ENCODE measurements at regions not wholly inside any gene's neighbourhood (a gene's known extent, or its start where the extent isn't known, plus 50 kb on each side); places are given as distances from the start of the nearest gene placed in this dataset.

DNA sequence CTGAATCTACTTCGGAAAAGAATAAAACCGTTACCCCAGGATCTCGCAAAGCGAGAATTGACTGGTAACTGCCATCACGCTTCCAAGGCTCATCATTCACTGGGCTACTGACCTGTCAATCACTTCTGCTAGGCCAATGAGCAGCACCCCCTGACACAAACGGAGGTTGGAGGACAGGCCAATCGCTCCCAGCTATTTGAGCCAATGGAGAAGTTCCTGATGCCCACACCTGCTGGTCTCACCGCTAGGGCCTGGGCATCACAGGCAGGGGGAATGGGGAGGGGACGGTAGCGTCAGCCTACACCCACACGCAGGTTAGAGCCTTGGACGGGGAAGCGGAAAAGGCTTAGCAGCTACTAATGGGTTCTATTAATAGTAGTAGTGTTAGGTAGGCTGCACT, 56.7 kb upstream of the CHST1 start:
- H3K4me2 ChIP-seq (ENCODE audit: control insufficient read depth, extremely low read depth, insufficient read depth, low read depth, low read length): no peak overlapping the region
- H2AFZ ChIP-seq (ENCODE audit: control insufficient read depth, low read length): no peak overlapping the region
- no peak overlapping the region for H3K27ac ChIP-seq (ENCODE audit: control insufficient read depth, insufficient read depth, low read length)
- peaks cover 9% of the 10 kb centered on the region for H3K27me3 ChIP-seq (ENCODE audit: control insufficient read depth, extremely low read depth, insufficient read depth, low read length)
- H4K20me1 ChIP-seq (ENCODE audit: control insufficient read depth, extremely low read depth, insufficient read depth, low read length): no peaks in the 10 kb centered on the region
- H3K4me1 ChIP-seq (ENCODE audit: control insufficient read depth, extremely low read depth, insufficient read depth, low read length): no peaks in the 10 kb centered on the region
- no peaks in the 10 kb centered on the region for H3K36me3 ChIP-seq (ENCODE audit: control insufficient read depth in 2 of 2, extremely low read depth in 1 of 2, insufficient read depth in 2 of 2, low read length in 2 of 2)
- dilution Hi-C loops (cut with MboI; ENCODE audit: extremely low pct_ligation_motif_present, low sequenced_read_pairs): no loop called here
- no peak overlapping the region for H3K4me3 ChIP-seq (ENCODE audit: control insufficient read depth in 2 of 3, extremely low read depth in 1 of 3, insufficient read depth in 2 of 3, low read depth in 1 of 3, low read length in 3 of 3)
- no peaks in the 10 kb centered on the region for H3K9me3 ChIP-seq (ENCODE audit: control insufficient read depth, low read depth, low read length)
- DNase-seq (ENCODE audit: low read depth, low spot score): no peak
- H3K9me1 ChIP-seq (ENCODE audit: control insufficient read depth, extremely low read depth, insufficient read depth, low read length): no peaks in the 10 kb centered on the region
- no peaks in the 10 kb centered on the region for H3K79me2 ChIP-seq (ENCODE audit: control insufficient read depth, insufficient read depth, low read length)
- TF ChIP-seq EZH2 (IDR thresholded peaks at IDR 0.05; ENCODE audit: low read length): no peak
- no peak for TF ChIP-seq CTCF (optimal IDR thresholded peaks at IDR 0.05 in 1 of 3, IDR thresholded peaks at IDR 0.05 in 1 of 3, conservative IDR thresholded peaks at IDR 0.05 in 1 of 3; ENCODE audit: extremely low read depth in 1 of 3, insufficient read depth in 2 of 3, low read length in 3 of 3)
- FAIRE-seq: no peak
- H3K9ac ChIP-seq (ENCODE audit: control insufficient read depth, extremely low read depth, insufficient read depth, low read length): no peak overlapping the region

DNA sequence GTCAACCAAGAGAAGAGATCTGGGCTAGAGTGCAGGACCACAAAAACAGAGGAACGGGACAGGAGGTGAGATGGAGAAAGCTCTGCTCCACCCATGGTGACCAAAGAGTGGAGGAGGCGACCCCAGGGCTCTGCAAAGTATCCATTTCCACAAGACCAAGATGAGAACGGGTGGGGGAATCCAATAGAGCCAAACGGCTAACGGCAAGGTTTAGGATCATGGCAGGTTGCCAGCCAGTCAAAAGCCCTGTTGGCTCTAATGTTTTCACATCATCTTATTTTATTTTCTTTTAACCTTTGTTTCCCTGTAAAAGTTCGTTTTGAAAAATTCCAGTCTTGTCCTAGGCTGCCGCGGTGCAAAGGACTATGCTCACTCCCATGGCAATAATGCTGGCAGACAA, 52.1 kb upstream of the CHST1 start:
- H2AFZ ChIP-seq (ENCODE audit: control insufficient read depth, low read length): no peak overlapping the region
- H3K79me2 ChIP-seq (ENCODE audit: control insufficient read depth, insufficient read depth, low read length): no peaks in the 10 kb centered on the region
- no peak overlapping the region for H3K9ac ChIP-seq (ENCODE audit: control insufficient read depth, extremely low read depth, insufficient read depth, low read length)
- no peak for DNase-seq (ENCODE audit: low read depth, low spot score)
- no peak for TF ChIP-seq EZH2 (IDR thresholded peaks at IDR 0.05; ENCODE audit: low read length)
- TF ChIP-seq CTCF (optimal IDR thresholded peaks at IDR 0.05 in 1 of 3, IDR thresholded peaks at IDR 0.05 in 1 of 3, conservative IDR thresholded peaks at IDR 0.05 in 1 of 3; ENCODE audit: extremely low read depth in 1 of 3, insufficient read depth in 2 of 3, low read length in 3 of 3): no peak
- H3K27ac ChIP-seq (ENCODE audit: control insufficient read depth, insufficient read depth, low read length): no peak overlapping the region
- FAIRE-seq: no peak
- H3K9me3 ChIP-seq (ENCODE audit: control insufficient read depth, low read depth, low read length): peaks cover 2% of the 10 kb centered on the region
- no peaks in the 10 kb centered on the region for H3K4me1 ChIP-seq (ENCODE audit: control insufficient read depth, extremely low read depth, insufficient read depth, low read length)
- no peaks in the 10 kb centered on the region for H3K36me3 ChIP-seq (ENCODE audit: control insufficient read depth in 2 of 2, extremely low read depth in 1 of 2, insufficient read depth in 2 of 2, low read length in 2 of 2)
- H3K4me2 ChIP-seq (ENCODE audit: control insufficient read depth, extremely low read depth, insufficient read depth, low read depth, low read length): no peak overlapping the region
- H3K27me3 ChIP-seq (ENCODE audit: control insufficient read depth, extremely low read depth, insufficient read depth, low read length): peaks cover 5% of the 10 kb centered on the region
- no peaks in the 10 kb centered on the region for H3K9me1 ChIP-seq (ENCODE audit: control insufficient read depth, extremely low read depth, insufficient read depth, low read length)
- dilution Hi-C loops (cut with MboI; ENCODE audit: extremely low pct_ligation_motif_present, low sequenced_read_pairs): no loop called here
- no peak overlapping the region for H3K4me3 ChIP-seq (ENCODE audit: control insufficient read depth in 2 of 3, extremely low read depth in 1 of 3, insufficient read depth in 2 of 3, low read depth in 1 of 3, low read length in 3 of 3)
- no peaks in the 10 kb centered on the region for H4K20me1 ChIP-seq (ENCODE audit: control insufficient read depth, extremely low read depth, insufficient read depth, low read length)

Data from keratinocyte (primary cell).